K562 (cell line): ENCODE measurements at regions not wholly inside any gene's neighbourhood (a gene's known extent, or its start where the extent isn't known, plus 50 kb on each side); places are given as distances from the start of the nearest gene placed in this dataset.

Experiments
- ATAC-seq: fragments of 200-7000 bp; cut with Tn5 transposase; 3 replicates; pipeline ENCODE4 v1.9.1; 2020; ENCODE audit warnings: moderate library complexity
- BruUV-seq: library from RNA; stranded (reverse); fragments of 400-500 nt; replicated peaks from 2 replicates; lab custom pipeline; 2021; lab: Mats Ljungman, UMichigan
- CTCF ChIA-PET: fragments of 300-600 bp; formaldehyde crosslinking; extraction: SDS; loops from one replicate; lab custom pipeline; 2021; ENCODE audit warnings: low intra/inter-chr PET ratio; lab: Yijun Ruan, JAX
- POLR2A ChIA-PET: fragments of 300-600, 350-650 bp; sonication (Branson Sonifier 250); formaldehyde crosslinking; extraction: SDS; loops from one replicate; lab custom pipeline; 2021; ENCODE audit warnings: antibody characterized with exemption, inconsistent platforms; lab: Yijun Ruan, JAX
- DNase-seq, 4 experiments: peaks; one replicate each; pipeline versions ENCODE4 v3.0.0 to v3.0.0-alpha.2; 2011 to 2018; ENCODE audit warnings: low spot score in 3 of 4, mixed read lengths in 3 of 4; ENCODE audit errors: extremely low read depth in 1 of 4
- FAIRE-seq: peaks from 2 replicates; lab custom pipeline; 2011; peaks lifted over from hg19 to GRCh38; lab: Jason Lieb, UNC
- H2AFZ ChIP-seq: 2 replicates; pipeline ENCODE4 v1.6.0; 2011; ENCODE audit warnings: low read depth, low read length, control low read depth, inconsistent platforms
- H3K27ac ChIP-seq: fragments of 200-600 bp; 3 replicates; pipeline ENCODE4 v1.8.0; 2011; ENCODE audit warnings: low read depth, mild to moderate bottlenecking, control low read depth, inconsistent platforms, low read length, moderate library complexity, mixed read lengths; ENCODE audit errors: extremely low read depth
- H3K27me3 ChIP-seq, 2 experiments: fragments of 300-600 bp in 1 of 2; 2 replicates in 1 of 2; 3 replicates in 1 of 2; pipeline versions ENCODE4 v1.6.0 to v1.8.0; 2011; ENCODE audit warnings: inconsistent platforms in 2 of 2, low read length in 2 of 2, mild to moderate bottlenecking in 1 of 2, mixed read lengths in 1 of 2, moderate library complexity in 1 of 2; ENCODE audit not compliant: control insufficient read depth in 2 of 2, insufficient read depth in 2 of 2
- H3K36me3 ChIP-seq: fragments of 300-600 bp; 3 replicates; pipeline ENCODE4 v1.8.0; 2011; ENCODE audit warnings: mild to moderate bottlenecking, low read length, inconsistent platforms; ENCODE audit not compliant: control insufficient read depth, insufficient read depth
- H3K4me1 ChIP-seq, 2 experiments: fragments of 200-600 bp in 1 of 2; replicated peaks in 1 of 2; 2 replicates in 1 of 2; 3 replicates in 1 of 2; pipeline versions ENCODE4 v1.5.1 to v1.8.0; 2011; ENCODE audit warnings: inconsistent platforms in 2 of 2, low read length in 2 of 2, mild to moderate bottlenecking in 1 of 2, mixed read lengths in 1 of 2, moderate library complexity in 1 of 2; ENCODE audit not compliant: control insufficient read depth in 2 of 2, insufficient read depth in 2 of 2
- H3K4me2 ChIP-seq: 2 replicates; pipeline ENCODE4 v1.6.1; 2011; ENCODE audit warnings: low read length, control low read depth, inconsistent platforms, mixed read lengths; ENCODE audit not compliant: insufficient read depth
- H3K4me3 ChIP-seq: fragments of 200-600 bp; sonication (generic), shearing (Covaris generic); 2 replicates; pipeline ENCODE4 v1.5.1; 2016; ENCODE audit warnings: control low read depth, inconsistent platforms
- H3K79me2 ChIP-seq: fragments of 200-600 bp; 3 replicates; pipeline ENCODE4 v1.8.0; 2011; ENCODE audit warnings: low read length, inconsistent platforms; ENCODE audit not compliant: control insufficient read depth, insufficient read depth
- H3K9ac ChIP-seq, 2 experiments: 2 replicates each; pipeline versions ENCODE4 v1.6.0 to v1.6.1; 2011; ENCODE audit warnings: low read depth in 2 of 2, low read length in 2 of 2, control low read depth in 1 of 2, inconsistent platforms in 1 of 2, mild to moderate bottlenecking in 1 of 2, mixed read lengths in 1 of 2; ENCODE audit not compliant: insufficient read depth in 1 of 2
- H3K9me1 ChIP-seq: one replicate; pipeline ENCODE4 v1.6.0; 2011; ENCODE audit warnings: inconsistent platforms, mild to moderate bottlenecking, low read length, moderate library complexity; ENCODE audit not compliant: control insufficient read depth, insufficient read depth
- H3K9me3 ChIP-seq: replicated peaks from 2 replicates; pipeline ENCODE4 v1.5.1; 2011; ENCODE audit warnings: low read depth, low read length, inconsistent platforms; ENCODE audit not compliant: control insufficient read depth, insufficient read depth
- H4K20me1 ChIP-seq: replicated peaks from 2 replicates; pipeline ENCODE4 v1.6.1; 2011; ENCODE audit warnings: low read length, inconsistent platforms, mixed read lengths; ENCODE audit not compliant: control insufficient read depth, insufficient read depth
- CTCF ChIP-seq, 3 experiments: IDR thresholded peaks in 2 of 3; conservative IDR thresholded peaks in 1 of 3; 2 replicates each; pipeline ENCODE4 v1.5.1; 2011 to 2012; ENCODE audit warnings: low read length in 3 of 3, mild to moderate bottlenecking in 3 of 3, control low read depth in 2 of 3, improper control_type of control experiment in 1 of 3, inconsistent platforms in 1 of 3, low read depth in 1 of 3, mixed read lengths in 1 of 3, moderate library complexity in 1 of 3; ENCODE audit not compliant: insufficient read depth in 2 of 3
- NCOA4 ChIP-seq: fragments of 450-650 bp; IDR thresholded peaks from 2 replicates; pipeline ENCODE4 v1.6.1; 2018; ENCODE audit warnings: mild to moderate bottlenecking; ENCODE audit not compliant: partially characterized antibody
- TAL1 ChIP-seq: fragments of 450-650 bp; IDR thresholded peaks from 2 replicates; pipeline ENCODE4 v1.6.1; 2016; ENCODE audit warnings: mild to moderate bottlenecking
- ZBTB34 ChIP-seq: fragments of 250-450 bp; sonication (Bioruptor Pico); IDR thresholded peaks from 2 replicates; pipeline ENCODE4 v1.8.0; 2021; ENCODE audit warnings: mild to moderate bottlenecking, moderate library complexity
- WGBS: fragments of 100-300 bp; shearing (Covaris generic); methylation state at CpG from one replicate; pipeline ENCODE4 v1.1.6; 2016; ENCODE audit warnings: low coverage, mixed read lengths; ENCODE audit not compliant: insufficient coverage; ENCODE audit errors: missing lambda C conversion rate; 5-methylcytosine and 5-hydroxymethylcytosine counted together
- in situ Hi-C: fragments of 300-500 bp; cut with MboI; formaldehyde crosslinking; loops from 4 replicates; pipeline ENCODE4 v1.15.0; 2018; ENCODE audit warnings: inconsistent platforms, mixed read lengths
- intact Hi-C: fragments of 100-400 bp; cut with micrococcal nuclease; formaldehyde crosslinking; loops from 2 replicates; pipeline ENCODE4 v1.14.2; 2022

- no peak for TF ChIP-seq TAL1
- no peak for TF ChIP-seq NCOA4
These were observed 66.5 kb upstream of the IGSF21 start (continued) for GRCh38 chr1:18041102-18041501.

GRCh38 chr1:18041685-18042355 lies 65.8 kb upstream of the IGSF21 start:
- POLR2A ChIA-PET = interaction anchor here (0.6 kb wide), 1 partner anchor 28 kb away, joined by 3 read pairs; no protein-coding TSS in a partner anchor
- in situ Hi-C loops = no loop called here
- TF ChIP-seq ZBTB34 (no peak), CTCF (IDR thresholded peaks at IDR 0.05 in 2 of 3, conservative IDR thresholded peaks at IDR 0.05 in 1 of 3; ENCODE audit: insufficient read depth in 2 of 3, low read depth in 1 of 3, low read length in 3 of 3) (0 out of 6 replicates have a peak, but pooled peaks of 1 of the 3 experiments have one; percentile 7)
- TF ChIP-seq, all 486 proteins: peak for 1
- no peaks in the 10 kb centered on the region for H4K20me1 ChIP-seq
- CTCF ChIA-PET = no interaction called here
- no peaks in the 10 kb centered on the region for H3K9me3 ChIP-seq
- no peak overlapping the region for H3K27ac ChIP-seq
- FAIRE-seq (no peak), ATAC-seq (no peak), DNase-seq (no peak)
- no peaks in the 10 kb centered on the region; a peak in 1 of 5 replicates for H3K27me3 ChIP-seq
- no peaks in the 10 kb centered on the region for H3K79me2 ChIP-seq
- no peak overlapping the region for H3K4me3 ChIP-seq
- H2AFZ ChIP-seq = no peak overlapping the region
- BruUV-seq = no TSS peak
- WGBS = under 1% methylated on average over 9 of the region's 11 CpGs
- H3K9me1 ChIP-seq = no peaks in the 10 kb centered on the region
- no peaks in the 10 kb centered on the region for H3K4me1 ChIP-seq
- H3K4me2 ChIP-seq = no peak overlapping the region
- H3K36me3 ChIP-seq = no peaks in the 10 kb centered on the region
- H3K9ac ChIP-seq = no peak overlapping the region
- intact Hi-C loops = no loop called here
